ENCODE measurements at regions not wholly inside any gene's neighbourhood (a gene's known extent, or its start where the extent isn't known, plus 50 kb on each side); places are given as distances from the start of the nearest gene placed in this dataset.

DNA sequence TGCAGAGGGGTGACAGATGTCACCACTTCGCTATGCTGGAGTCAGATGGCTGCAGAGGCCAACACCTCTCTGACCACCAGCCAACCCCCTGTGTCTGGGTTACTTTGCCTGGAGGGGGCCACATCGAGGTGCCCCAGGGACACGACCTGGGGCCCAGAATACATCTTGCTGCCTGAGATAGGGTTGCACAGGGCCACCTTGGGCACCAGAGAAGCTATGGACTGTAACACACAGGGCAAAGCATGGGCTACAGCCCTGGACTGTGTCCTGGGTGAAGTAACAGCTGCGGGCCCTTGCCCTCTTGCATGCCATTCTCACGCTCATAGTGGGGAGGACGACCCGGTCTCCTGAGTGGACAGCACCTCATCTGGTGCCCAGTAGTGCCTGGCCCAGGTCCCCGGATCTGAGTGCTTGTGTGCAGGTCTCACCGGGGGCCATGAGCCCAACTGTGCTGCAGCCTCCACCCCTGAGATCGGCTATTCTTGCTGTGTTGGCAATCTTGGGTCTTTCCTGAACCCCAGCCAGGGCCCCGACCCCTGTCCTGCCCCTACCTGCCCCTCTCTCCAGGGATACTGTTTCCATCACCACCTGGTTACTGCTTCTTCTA is 115.2 kb upstream of the GDF10 start:
- no peak for DNase-seq (ENCODE audit: low read depth in 4 of 4, low spot score in 3 of 4)

DNA sequence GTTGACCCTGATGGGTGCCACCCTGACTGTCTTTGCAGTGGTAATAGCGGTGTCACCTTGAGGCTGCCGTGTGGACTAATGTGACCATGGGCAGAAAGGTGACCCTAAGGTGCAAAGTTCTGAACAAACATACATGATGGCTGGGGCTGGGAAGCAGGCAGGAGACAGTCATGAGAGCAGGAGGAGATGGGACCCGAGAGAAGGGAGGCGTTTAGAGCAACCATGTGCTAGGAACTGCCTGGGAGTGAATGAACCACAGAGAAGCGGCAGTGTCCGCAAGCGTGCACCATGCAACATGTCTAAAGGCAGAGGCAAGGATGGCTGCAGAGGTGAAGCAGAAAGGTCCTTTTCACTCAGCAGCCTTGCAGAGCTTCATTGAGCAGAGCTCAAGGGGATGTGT is 113.1 kb upstream of the GDF10 start:
- no peak for DNase-seq (ENCODE audit: low read depth in 4 of 4, low spot score in 3 of 4)

DNA sequence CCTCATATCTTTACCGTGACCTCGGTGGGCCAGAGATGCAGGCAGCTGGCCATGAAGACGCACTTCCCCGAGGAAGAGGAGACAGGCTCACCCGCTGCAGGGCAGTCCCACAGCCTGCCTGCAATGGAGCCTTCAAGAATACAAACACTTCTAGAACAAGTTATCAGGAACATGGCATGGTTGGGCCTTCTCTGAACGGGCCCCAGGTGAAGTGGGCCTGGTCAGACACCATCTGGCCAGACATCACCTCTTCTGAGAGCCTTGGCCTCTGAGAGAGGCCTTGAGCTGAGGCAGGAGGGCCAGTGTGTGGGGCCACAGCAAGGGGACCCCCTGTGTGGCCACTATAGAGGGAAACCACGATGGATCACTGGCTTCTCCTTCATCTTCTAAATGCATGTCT is 112.4 kb upstream of the GDF10 start:
- no peak for DNase-seq (ENCODE audit: low read depth in 4 of 4, low spot score in 3 of 4)

DNA sequence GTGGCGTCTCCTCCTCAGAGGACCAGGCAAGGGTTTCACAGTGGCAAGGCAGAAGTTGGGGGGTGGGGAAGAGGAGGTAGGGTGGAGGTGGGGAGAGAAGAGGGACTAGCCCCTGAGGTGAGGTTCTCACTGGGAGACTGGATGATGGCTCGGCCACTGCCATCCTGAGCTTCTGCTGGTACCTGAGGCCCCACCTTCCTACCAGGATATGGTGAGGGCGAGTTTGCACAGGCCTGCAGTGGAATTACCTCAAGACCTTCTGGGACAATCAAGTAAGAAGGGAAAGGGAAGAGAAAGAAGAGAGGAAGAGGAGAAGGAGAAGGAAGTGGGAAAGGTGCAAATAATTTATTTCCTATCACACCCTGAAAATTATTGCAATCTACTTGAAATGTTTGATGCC is 111.8 kb upstream of the GDF10 start:
- DNase-seq (ENCODE audit: low read depth in 4 of 4, low spot score in 3 of 4) = no peak

DNA sequence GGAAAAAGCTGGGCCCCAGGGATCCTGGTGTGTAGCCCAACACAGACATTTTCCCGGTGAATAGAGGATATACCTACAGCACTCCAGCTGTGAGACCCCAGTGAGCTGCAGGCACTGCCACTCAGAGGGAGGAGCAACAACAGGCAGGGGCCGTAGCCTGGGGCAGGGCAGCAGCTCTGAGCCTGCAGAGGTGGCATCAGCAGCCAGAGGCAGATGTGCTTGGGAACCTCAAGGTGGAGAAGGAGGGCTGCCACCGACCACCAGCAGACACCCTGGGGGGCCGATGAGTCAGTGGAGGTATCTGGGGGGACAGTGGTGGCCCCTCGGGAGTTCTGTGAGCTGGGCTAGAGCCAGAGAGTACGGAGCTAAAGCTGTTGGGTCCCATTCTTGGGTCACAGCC is 110.2 kb upstream of the GDF10 start:
- DNase-seq (ENCODE audit: low read depth in 4 of 4, low spot score in 3 of 4) = no peak

DNA sequence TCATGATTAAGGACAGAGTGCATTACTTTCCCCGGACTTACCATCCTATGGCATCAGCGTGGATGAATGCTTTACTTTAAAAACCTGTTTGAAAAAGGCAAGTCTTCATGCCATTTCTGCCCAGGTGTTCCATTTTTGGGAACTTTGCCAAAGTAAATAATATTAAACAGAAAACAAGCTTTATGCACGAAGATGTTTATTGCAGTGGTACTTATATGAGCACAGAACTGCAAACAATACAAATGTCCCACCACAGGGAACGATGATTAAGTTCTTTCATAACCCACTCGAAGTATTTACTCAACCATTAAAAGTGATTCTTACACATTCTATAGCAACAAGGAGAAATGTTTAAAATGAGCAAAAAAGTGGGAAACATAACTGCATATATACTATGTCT is 109.7 kb upstream of the GDF10 start:
- no peak for DNase-seq (ENCODE audit: low read depth in 4 of 4, low spot score in 3 of 4)

DNA sequence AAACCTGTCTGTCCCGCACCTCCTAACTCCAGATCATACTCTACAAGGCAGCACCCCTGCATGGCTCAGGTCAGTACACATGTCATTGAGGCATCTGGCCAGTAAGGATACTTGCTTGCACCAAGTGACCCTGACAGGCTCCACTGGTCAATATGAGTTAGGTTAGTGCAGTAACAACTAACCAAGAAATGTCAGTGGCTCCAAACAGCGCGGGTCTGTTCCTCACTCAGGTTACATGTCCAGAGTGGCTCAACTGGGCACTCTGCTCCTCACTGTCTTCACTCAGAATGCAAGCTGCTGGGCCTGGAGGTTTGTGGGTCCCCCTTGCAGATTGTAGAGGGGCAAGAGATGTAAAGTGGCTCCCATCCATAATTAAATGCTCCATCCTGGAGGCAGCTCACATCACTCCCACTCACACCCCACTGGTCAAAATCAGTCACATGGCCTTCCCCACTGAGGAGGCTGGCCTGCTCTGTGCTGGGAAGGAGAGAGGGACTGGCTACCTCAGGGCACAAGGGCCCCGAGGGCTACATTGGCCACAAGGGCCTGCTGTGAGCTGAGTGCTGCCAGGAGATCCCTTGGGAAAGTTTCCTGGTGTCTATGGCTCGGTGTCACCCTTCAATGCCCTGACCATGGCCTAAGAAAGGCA is 109.1 kb upstream of the GDF10 start:
- DNase-seq (ENCODE audit: low read depth in 4 of 4, low spot score in 3 of 4) = no peak

DNA sequence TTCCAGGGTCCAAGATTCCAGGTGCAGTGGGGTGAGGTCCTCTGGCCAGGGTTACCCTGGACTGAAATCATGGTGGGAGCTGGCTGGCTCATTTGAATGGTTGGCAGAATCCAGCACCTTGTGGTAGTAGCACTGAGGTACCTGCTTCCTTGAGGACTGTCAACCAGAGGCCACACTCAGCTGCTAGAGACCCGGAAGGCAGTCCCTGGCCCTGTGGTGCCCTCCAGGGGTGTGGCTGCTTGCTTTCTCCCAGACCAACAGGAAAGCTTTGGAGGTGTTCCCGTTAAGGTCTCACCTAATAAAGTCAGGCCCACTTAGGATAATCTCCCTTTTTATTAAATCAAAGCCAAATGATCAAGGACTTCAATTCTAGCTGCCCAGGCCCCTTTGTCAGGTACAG is 107.7 kb upstream of the GDF10 start:
- no peak for DNase-seq (ENCODE audit: low read depth in 4 of 4, low spot score in 3 of 4)

DNA sequence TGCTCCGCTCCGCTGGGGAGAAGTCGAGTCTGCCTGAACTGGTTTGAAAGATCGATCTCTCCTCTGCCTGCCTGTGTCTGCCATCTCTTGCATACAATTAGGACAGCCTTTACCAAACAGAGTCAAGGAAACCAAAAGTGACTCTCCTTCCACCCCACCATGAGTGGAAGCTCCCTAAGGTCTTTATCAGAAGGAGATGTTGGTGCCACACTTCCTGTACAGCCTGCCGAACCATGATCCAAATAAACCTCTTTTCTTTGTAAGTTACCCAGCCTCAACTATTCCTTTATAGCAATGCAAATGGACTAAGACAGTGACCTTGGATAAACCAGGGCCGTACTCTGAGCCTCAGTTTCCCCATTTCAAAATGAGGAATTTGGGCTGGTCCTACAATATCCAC is 106.3 kb upstream of the GDF10 start:
- no peak for DNase-seq (ENCODE audit: low read depth in 4 of 4, low spot score in 3 of 4)

DNA sequence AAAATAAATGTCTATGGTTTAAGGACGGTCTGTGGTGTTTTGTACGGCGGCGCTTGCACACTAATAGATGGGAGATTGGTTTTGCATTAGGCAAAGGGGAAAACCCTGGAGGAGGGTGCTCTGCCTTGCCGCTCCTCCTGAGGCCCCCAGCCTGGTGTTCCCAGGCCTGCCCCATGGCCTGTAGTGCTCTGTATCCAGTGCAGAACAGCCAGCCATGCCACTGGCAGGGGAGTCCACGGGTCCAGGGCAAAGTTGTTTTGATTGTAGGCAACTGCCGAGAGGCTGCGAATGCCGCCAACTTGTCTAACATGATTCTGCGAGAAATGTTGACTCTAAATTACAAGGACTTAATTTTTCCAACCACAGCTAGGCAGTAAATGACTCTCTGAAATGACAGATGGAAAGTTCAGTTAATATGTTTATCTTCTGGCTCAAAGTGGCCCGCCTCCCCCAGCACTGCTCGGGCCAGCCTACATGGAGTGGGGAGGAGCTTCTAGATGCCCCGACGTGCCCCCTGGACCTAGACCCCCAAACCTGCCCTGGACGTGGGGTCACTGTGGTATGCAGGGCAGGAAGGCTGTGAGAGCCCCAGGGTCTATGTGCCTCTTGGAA is 104.6 kb upstream of the GDF10 start:
- DNase-seq (ENCODE audit: low read depth in 4 of 4, low spot score in 3 of 4) = no peak

DNA sequence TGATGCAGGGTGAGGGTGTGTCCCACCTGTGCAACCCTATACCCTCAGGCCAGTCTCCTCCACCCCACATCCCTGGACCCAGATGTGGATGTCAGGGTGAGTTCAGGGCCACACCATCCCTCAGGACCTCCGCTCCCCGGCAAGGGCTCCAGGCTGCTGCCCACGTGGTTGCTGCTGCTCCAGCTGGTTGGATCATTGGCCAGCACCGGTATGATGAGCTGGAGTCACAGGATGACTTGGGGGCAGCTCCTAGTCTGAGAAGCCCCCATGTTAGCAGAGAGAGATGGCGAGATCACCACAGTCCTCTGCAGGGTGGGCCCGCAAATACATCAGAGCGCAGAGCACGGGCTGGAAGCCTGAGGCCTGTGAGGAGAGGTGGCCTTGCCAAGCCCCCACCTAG is 103.3 kb upstream of the GDF10 start:
- no peak for DNase-seq (ENCODE audit: low read depth in 4 of 4, low spot score in 3 of 4)

DNA sequence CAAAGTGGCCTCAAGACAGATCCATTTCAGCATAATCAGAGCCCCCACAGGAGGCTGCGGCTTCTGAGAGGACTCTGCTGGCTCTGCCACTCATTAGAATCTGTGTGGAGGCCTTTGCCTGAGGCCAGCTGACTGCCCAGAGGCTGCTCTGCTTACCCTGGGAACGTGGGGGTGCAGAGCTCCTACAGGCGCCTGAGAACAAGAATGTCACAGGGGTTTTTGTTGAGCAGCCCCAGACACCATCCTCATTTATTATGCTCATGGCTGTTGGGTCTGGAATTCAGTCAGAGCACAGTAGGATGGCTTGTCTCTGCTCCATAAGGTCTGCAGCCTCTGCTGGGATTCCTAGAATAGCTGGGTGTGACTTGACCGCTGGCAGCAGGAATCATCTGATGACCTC is 101.8 kb upstream of the GDF10 start:
- DNase-seq (ENCODE audit: low read depth in 4 of 4, low spot score in 3 of 4) = no peak

DNA sequence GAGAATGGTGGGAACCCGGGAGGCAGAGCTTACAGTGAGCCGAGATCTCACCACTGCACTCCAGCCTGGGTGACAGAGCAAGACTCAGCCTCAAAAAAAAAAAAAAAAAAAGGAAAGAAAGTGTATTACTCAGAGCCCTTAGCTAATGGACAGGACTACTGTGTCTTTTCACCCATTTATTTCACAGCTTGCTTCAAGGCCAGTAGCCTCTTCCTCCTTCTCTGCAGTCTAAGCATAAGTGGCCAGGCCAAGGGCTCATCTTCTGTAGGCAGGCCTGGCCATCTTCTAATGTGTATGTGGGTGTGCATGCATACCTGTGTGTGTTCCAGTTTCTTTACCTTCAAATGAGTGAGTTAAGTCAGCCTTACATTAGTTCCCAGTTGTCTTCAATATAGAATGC is 94.8 kb upstream of the GDF10 start:
- no peak for DNase-seq (ENCODE audit: low read depth in 4 of 4, low spot score in 3 of 4)

DNA sequence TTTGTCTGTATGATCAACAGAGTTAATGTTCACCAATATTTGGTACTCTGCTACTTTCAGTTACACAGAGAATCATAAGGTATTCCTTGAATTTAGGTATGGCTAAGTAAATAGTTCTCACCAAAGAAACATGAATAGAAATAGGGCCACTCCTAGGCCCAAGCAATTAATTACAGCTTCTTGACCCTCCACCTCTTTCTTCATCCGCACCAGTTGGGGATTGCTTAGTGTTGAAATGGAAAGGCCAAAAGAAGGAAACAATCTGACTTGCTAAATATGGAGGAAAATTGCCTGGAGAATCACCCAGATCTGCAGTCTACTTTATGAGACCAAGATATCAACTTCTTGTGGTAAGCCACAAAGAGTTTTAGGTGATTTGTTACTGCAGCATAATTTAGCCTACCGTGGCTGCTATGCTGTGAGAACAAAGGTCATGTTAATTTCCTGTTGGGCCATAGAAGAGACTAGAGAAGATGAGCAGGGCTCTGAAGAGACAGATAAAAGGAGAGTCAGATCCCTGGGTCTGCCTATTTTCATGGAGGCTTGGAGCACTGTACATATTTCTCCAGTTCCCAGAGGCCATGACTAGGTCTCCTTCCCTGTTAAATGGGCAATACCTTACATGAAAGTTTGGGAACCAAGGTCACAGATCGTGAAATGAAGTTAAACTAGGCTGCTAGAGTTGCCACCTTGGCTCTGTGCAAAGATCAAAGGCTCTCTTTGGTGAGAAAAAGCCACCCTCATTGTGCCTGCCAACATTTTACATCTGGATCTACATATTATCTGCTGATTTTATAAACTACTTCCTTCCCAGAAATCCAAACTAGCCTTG is 93.3 kb upstream of the GDF10 start:
- no peak for DNase-seq (ENCODE audit: low read depth in 4 of 4, low spot score in 3 of 4)

DNA sequence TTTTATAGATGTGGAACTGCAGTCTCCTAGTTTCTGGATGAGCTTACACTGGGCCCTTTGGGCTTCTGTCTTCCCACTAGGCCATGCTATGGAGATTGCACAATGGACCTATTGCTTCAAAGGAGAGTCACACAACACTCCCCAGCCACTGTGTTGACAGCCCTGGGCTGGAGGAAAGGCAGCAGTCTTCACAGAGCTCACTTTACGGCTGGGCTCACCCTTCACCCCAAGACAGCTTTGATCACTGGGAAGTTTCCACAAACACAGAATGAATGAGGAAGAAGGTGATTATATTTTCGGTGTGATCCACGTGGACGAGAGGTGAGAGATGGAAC is 92.7 kb upstream of the GDF10 start:
- DNase-seq (ENCODE audit: low read depth in 4 of 4, low spot score in 3 of 4) = no peak

DNA sequence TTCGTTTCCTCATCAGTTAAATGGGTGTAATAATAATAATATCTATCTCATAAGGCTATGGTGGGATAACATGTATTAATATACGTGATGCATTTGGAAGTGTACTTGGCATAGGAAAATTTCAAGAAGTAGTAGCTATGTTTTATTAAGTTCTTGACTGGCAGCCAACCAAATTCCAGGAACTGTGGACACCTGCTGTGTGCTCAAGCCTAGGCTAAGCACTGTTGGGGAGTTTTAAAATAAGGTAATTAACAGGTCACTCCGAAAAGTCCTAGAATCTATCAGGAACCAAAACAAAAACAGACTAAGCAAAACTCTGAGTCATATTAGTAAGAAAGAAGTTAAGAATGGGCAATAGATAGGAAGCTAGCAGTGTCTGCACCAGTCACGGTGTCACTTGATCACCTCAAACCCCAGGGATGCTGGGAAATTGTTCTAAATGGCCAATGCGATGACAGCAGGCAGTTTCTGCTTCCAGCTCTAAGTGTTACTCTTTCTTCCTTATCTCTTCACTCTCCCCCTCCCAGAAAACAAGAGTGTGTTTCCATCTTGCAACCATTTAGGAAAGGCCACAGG is 92.0 kb upstream of the GDF10 start:
- no peak for DNase-seq (ENCODE audit: low read depth in 4 of 4, low spot score in 3 of 4)

DNA sequence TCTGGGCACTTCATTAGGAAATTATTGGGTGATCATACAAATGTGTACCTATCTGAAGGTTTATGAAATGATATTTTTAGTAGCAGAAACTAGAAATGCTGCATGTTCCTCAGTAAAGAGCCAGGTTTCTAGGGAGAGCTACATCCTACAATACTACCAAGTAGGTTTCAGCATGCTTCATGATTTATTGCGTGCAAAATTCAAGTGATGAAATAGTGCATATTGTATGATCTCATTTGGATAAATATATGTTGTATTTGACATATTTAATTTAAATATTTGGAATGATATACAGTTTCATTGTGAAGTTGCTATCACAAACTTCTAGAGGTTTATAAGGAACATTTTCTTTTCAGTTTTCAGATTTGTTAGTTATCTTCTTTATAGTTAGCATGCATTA is 90.5 kb upstream of the GDF10 start:
- DNase-seq (ENCODE audit: low read depth in 4 of 4, low spot score in 3 of 4) = no peak

DNA sequence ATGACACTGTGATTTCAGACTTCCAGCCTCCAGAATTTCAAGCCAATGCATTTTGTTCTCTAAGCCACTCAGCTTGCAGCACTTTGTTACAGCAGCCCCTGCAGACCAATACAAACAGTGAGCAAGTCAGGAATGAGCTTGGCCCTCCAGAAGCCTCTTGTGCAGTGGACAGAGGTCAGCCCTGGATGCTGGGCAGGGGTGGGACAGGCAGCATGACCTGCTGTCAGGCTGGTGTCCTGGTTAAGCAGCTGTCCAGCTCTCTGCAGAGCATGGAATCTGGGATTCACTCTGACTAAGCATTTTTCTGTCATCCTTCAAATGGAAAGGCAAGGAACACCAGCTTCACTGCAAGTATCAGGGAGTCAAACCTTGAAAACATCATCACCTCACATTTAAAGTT is 85.5 kb upstream of the GDF10 start:
- no peak for DNase-seq (ENCODE audit: low read depth in 4 of 4, low spot score in 3 of 4)

DNA sequence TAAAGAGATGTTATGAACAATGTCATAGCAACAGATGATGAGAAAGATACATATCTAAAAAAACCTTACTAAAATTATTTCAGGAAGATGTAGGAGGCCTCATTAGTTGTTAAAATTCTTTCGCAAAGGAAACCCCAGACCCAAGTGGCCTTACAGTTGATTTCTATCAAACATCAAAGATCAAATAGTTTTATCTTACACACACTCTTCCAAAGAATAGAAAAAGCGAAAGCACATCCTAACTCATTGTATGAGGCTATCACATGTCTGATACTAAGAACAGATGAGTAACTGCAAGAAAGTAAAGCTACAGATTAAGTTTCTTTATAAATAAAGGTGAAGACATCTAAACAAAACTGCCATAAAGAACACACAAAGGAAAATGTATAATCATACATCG is 82.9 kb upstream of the GDF10 start:
- no peak for DNase-seq (ENCODE audit: low read depth in 4 of 4, low spot score in 3 of 4)

DNA sequence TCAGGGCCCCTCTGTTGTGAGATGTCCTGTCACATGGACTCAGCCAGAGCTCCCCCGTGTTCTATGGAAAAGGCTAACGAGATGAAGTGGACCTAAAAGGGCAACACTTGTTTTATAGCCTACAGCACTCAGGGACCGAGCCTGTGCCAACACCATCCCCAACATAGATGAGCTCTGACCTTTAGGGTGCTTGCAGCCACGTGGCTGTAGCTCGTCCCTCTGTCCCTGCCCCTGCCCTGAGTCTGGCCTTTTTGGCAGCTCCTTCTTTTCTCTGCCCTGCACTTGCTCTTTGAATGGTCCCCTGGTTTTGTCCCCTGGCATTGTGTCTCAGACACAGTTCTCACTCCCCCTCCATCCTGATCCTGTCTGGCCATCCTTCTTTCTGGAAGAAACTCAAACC is 81.2 kb upstream of the GDF10 start:
- DNase-seq (ENCODE audit: low read depth in 4 of 4, low spot score in 3 of 4) = no peak

DNA sequence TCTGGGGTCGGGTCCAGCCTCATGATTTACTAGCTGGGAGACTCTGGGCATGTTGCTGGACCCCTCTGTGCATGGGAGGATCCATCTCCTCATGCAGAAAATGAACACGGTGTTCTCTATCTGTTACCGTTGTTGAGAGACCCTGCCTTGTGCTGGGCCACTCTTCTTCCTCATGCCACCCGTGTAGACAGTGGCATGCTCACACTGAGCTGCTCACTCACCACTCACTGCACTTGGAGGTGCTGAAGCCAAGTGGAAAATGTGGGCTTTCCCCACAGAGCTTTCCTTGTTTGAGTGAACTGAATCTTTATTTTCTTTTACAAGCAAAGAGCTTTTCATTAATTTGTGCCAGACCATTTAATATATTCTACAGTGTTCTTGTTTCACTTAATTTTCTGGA is 77.5 kb upstream of the GDF10 start:
- DNase-seq (ENCODE audit: low read depth in 4 of 4, low spot score in 3 of 4) = no peak

DNA sequence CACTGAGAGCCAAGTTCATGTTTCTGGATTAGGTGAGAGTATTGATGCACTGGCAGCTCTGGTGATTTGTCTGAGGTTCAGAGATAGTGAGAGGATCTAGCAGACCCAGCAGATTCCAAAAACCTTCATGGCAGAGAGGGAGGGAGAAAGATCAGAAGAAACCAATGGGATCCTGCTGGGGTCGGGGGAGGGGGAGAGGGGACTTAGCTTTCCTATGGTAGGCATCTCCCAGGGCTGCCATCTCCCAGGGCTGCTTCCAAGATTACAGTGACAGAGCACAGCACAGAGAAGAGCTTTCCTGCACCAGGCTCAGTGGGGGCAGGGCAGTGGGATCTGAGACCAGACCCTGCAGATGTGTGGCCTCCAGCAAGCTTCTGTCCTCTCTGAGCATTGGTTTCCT is 76.8 kb upstream of the GDF10 start:
- DNase-seq (ENCODE audit: low read depth in 4 of 4, low spot score in 3 of 4) = no peak

Data from left renal pelvis (tissue), 4 donors.